A673 (cell line): ENCODE measurements at regions not wholly inside any gene's neighbourhood (a gene's known extent, or its start where the extent isn't known, plus 50 kb on each side); places are given as distances from the start of the nearest gene placed in this dataset.

ENCODE experiments used
- CTCF ChIP-seq: fragments of 300-800, 200-600 bp; sonication (generic); conservative IDR thresholded peaks from 2 replicates; pipeline ENCODE4 v1.5.1; 2017; ENCODE audit warnings: low read depth, mild to moderate bottlenecking, antibody characterized with exemption, low read length, moderate library complexity, mixed read lengths
- EZH2 ChIP-seq: fragments of 200-600 bp; sonication (generic); IDR thresholded peaks from 2 replicates; pipeline ENCODE4 v1.6.1; 2017; ENCODE audit warnings: borderline replicate concordance, low read depth, mild to moderate bottlenecking, mixed read lengths, antibody characterized with exemption, low read length; ENCODE audit not compliant: poor library complexity, severe bottlenecking

GRCh38 chr10:9056521-9056920, 1002.0 kb downstream of the GATA3 start:
- TF ChIP-seq CTCF (no peak), EZH2 (no peak)
